HG02973 (cell line): ENCODE measurements at regions not wholly inside any gene's neighbourhood (a gene's known extent, or its start where the extent isn't known, plus 50 kb on each side); places are given as distances from the start of the nearest gene placed in this dataset.
"Not testable (repeated sequence)": the region's sequence is repeated elsewhere in the genome, so short reads cannot be mapped to it uniquely, and the experiment has no call there.

Experiments
- ATAC-seq: cut with Tn5 transposase; IDR thresholded peaks from one replicate; pipeline ENCODE4 v1.9.1; 2021; ENCODE audit warnings: moderate library complexity; ENCODE audit not compliant: unreplicated experiment

DNA sequence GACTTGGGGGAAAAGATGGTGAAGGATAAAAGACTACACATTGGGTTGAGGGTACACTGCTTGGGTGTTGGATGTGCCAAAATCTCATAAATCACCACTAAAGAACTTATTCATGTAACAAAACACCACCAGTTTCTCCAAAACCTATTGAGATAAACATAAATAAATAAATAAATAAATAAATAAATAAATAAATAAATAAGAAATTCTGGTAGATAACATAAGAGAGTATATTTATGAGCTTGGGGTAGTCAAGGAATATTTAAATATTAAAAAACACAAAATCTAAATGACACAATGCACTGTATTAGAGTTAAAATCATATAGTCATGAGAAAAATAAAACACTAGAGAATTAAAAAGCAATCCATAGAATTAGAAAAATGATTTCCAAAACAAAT lies 333.5 kb upstream of the NRG3 start:
- ATAC-seq = no peak

DNA sequence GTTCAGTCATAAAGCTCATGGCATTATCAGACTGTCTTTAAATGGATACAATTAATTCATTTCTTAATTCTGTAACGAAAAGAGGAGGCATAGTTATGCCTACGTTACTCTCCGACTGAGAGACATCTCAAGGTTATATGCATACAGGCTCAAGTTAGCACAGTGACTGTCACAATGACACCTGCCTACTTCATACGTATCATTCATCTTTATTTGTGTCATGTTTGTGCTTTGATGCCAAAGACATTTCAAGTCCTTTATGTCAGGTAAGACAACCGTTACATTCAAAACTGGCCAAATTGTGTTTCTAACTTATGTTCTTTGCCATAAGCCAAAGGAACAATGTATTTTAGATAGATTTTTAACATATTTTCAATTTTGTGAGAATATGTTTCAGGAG lies 328.8 kb upstream of the NRG3 start:
- no peak for ATAC-seq

DNA sequence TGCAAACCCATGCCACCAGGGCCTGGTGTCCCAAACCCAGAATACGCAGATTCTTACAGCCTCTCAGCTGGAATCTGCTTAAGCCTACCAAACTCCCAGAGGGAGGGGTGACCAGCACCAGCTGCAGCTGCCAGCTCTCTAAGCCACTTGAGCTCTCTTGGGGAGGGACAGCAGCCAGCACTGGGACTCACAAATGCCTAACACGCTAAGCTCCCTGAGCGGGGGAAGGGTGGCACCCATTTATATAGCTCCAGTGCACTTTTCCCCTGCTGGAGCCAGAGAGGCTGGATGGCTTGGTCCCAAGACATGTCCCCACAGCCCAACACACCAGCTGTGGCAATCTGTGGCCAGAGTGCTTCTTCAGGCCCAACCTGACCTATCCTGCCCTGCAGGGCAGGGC lies 326.8 kb upstream of the NRG3 start:
- ATAC-seq = no peak

DNA sequence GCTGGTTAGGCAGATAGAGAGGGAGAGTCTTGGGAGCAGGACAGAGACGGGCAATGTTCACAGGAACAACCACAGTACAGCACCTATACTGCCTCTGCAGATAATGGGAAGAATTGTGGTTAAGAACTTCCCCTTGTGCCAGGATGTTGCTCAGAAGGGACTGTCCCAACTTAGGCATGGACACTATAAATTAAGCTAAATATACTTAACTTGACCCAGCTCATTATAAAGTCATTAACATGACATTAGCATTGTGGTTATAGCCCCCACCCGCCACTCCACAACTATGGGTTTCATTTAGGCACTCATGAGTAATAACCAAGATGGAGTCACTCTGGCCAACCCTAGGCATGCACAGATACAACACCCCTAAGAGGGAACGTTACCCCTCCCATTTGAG lies 310.9 kb upstream of the NRG3 start:
- no peak for ATAC-seq

DNA sequence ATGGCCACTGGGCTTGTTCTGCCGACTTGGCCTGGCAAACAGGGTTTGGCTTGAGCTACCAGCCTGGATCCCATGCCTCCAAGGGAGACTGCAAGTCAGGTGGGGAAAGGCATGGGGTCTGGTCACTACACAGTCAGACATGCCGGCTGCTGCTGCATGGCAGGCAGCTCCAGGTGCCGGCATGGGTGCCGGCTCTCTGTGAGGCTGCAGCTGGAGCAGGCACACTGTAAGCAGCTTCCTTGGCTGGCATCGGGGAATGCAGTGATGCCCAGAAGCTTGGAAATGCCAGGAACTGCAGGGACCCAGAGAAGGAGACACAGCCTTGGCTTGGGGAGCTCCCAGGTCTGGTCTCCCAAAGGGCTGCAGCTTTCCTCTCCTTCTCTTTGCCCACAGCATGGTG lies 305.5 kb upstream of the NRG3 start:
- no peak for ATAC-seq

DNA sequence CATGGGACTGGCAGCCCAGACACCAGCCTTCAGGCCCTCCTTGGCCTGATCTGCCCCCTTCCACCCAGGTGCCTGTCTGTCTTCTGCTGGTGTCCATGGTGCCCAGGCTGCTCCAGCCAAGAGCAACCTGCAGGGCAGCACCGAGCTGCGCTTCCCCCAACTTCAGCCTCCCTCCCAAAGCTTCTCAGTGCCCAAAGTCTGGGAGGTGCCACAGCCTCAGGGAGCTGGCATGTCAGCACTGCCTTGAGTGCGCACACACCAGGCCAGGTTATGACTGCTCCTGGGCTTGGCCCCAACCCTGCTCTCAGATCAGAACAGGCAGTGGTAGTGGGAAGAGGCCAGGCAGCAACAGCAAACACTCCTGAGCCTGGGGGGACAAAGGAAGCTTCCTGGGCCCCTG lies 304.6 kb upstream of the NRG3 start:
- ATAC-seq = no peak

GRCh38 chr10:81570878-81571794 lies 303.9 kb upstream of the NRG3 start:
- ATAC-seq = no peak

DNA sequence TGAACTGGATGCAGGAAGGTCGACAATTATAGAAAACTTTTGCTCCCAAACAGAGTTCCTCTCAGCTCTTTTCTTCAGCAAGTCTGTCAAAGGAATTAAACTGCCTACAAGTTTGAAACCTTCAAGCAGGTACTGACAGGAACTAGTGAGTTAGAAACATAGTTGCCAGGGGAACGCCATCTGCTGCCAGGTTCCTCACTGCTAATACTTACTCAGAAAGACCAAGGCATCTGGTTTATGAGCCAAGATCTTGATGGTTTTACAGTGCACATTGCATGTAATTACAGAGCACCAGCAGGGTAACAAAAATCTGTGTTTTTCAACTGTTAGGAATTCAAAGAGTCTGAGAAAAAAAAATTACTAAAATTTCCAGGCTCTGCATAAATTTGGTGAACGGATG lies 300.0 kb upstream of the NRG3 start:
- no peak for ATAC-seq

GRCh38 chr10:81576336-81576735 lies 298.7 kb upstream of the NRG3 start:
- ATAC-seq = no peak

- ATAC-seq = no peak
These were observed 280.0 kb upstream of the NRG3 start for GRCh38 chr10:81594991-81595390.

- ATAC-seq = no peak
These were observed 274.8 kb upstream of the NRG3 start for GRCh38 chr10:81600185-81600584.

- no peak for ATAC-seq
These were observed 271.8 kb upstream of the NRG3 start for GRCh38 chr10:81603106-81603620.

GRCh38 chr10:81644485-81644884 lies 230.5 kb upstream of the NRG3 start:
- not testable (repeated sequence) for ATAC-seq

GRCh38 chr10:81655986-81656385 lies 219.0 kb upstream of the NRG3 start:
- no peak for ATAC-seq

GRCh38 chr10:81662837-81663236 lies 212.2 kb upstream of the NRG3 start:
- ATAC-seq = no peak

DNA sequence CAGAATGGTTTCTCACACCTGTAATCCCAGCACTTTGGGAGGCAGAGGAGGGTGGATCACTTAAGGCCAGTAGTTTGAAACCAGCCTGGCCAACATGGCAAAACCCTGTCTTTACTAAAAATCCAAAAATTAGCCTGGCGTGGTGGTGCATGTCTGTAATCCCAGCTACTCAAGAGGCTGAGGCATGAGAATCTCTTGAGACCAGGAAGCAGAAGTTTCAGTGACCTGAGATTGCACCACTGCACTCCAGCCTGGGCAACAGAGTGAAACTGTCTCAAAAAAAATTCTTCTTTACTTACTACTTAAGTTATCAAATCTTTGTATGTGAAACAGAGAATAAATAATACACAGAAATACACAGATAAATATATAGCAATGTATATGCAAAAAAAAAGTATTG lies 210.2 kb upstream of the NRG3 start:
- not testable (repeated sequence) for ATAC-seq

DNA sequence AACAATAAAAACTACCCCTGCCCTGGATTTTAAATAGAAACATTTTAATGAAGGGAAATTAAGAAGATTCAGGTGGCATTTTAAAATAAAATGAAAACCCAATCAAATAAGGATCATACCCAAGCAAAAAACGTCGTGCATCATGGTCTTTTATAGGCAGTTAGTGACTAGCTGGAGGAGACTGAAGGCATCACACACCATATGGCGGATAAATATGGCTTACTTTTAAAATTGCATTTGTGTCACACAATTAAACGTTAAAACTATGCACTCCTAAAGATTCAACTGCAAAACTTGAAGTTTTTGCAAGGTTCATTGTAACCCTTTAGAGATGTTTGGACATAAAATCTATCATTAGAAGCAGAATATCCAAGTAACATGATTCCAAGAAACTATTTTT lies 200.1 kb upstream of the NRG3 start:
- no peak for ATAC-seq

DNA sequence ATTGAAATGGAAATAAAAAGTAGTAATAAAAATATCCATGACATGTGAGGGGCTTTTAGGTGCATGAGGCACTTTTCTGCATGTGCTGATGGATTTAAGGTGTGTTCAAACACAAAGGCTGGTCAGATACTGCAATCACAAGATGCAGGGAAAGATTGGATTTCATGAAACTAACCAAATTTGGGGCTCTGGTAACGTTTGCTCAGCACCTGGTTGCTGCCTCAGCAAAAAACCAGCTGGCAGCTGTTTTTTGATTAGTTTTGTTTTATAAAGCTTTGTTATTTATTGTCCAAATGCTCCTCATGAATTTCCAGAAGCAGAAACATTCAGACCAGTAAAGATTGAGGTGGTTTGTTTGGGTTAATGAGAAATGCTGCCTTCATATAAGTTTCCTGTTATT lies 195.7 kb upstream of the NRG3 start:
- ATAC-seq = no peak

DNA sequence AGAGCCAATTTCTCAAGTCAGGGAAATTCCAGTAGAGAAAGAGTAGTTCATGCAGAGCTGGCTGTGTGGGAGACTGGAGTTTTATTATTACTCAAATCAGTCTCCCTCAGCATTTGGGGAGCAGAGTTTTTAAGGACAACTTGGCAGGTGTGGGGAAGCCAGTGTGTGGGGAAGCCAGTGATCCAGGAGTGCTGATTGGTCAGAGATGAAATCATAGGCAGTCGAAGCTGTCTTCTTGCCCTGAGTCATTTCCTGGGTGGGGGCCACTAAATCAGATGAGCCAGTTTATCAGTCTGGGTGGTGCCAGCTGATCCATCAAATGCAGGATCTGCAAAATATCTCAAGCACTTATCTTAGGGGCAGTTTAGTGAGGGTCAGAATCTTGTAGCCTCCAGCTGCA lies 194.6 kb upstream of the NRG3 start:
- ATAC-seq = no peak

GRCh38 chr10:81688459-81688858 lies 186.5 kb upstream of the NRG3 start:
- no peak for ATAC-seq

DNA sequence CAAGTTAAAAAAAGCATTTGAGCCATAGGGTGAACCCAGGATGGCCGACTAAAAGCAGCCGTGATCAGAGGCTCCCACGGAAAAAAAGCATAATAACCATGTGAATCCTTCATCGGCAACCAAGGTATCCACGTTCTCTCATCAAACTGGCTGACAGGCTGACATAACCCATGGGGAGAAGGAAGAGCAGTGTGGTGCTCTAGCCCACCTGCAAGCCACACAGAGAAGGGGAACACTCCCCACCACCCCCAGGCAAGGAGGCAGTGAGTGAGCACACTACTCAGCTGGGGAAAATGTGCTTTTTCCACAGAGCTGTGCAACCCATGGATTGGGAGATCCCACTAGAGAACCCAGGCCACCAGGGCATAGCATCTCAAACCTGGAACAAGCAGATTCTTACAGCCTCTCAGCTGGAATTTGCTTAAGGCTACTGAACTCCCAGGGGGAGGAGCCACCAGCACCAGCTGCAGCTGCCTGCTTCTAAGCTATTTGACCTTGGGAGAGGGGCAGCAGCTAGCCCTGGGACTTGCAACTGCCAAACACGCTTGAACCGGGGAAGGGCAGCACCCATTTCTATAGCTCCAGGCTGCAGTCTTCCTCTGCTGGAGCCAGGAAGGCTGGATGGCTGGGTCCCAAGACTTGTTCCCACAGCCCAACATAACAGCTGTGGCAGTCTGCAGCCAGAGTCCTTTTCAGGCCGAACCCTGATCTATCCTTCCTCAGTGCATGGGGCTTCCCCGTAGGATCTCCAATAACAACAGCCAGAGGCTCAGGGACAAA lies 178.2 kb upstream of the NRG3 start:
- no peak for ATAC-seq

DNA sequence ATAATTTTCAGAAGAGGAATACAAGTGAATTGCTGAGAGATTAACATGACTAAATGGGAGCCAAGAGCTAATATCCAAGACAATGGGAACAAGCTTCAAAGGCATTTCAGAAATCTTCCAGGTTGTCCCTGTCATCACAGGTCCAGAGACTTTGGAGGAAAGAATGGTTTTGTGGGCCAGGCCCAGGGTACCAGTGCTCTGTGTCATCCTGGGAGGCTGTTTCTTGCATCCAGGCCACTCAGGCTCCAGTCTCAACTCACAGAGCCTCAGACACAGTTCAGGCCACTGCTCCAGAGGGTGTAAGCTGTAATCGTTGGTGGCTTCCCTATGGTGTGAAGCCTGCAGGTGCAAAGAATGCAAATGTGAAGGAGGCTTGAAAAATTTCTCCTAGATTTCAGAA lies 170.4 kb upstream of the NRG3 start:
- ATAC-seq = no peak
